OCI-LY1 (cell line): ENCODE measurements at regions not wholly inside any gene's neighbourhood (a gene's known extent, or its start where the extent isn't known, plus 50 kb on each side); places are given as distances from the start of the nearest gene placed in this dataset.

Experiments used
- EZH2 ChIP-seq: fragments of 200-600 bp; sonication (generic), shearing (Covaris generic); IDR thresholded peaks from 2 replicates; pipeline ENCODE4 v1.8.0; 2017; ENCODE audit warnings: borderline replicate concordance, mixed run types, mild to moderate bottlenecking, antibody characterized with exemption, low read length, moderate library complexity, mixed read lengths
- TF ChIP-seq, protein P1 (sequence below): fragments of 200-600 bp; sonication (generic), shearing (Covaris generic); IDR thresholded peaks from 2 replicates; pipeline ENCODE4 v1.5.1; 2017; ENCODE audit warnings: mild to moderate bottlenecking, antibody characterized with exemption, low read length, moderate library complexity, mixed read lengths

DNA sequence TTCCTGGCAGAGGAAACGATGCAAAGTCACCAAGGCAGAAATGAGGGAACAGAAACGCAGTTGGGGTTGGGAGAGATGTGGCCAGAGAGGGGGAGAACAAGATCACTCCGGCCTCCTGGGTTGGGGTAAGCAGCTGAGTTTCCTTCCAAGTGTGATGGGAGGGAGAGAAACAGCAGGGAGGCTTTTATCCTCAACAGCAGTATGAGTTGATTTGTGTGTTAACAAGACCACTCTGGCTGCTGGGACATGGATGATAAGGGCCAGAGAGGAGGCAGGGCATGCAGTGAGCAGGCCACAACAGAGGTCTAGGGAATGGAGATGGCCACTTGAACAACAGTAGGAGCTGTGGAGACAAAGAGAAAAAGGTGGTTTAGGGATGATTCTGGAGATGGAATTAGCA is 66.8 kb downstream of the GLRX5 start:
- TF ChIP-seq, protein P1, sequence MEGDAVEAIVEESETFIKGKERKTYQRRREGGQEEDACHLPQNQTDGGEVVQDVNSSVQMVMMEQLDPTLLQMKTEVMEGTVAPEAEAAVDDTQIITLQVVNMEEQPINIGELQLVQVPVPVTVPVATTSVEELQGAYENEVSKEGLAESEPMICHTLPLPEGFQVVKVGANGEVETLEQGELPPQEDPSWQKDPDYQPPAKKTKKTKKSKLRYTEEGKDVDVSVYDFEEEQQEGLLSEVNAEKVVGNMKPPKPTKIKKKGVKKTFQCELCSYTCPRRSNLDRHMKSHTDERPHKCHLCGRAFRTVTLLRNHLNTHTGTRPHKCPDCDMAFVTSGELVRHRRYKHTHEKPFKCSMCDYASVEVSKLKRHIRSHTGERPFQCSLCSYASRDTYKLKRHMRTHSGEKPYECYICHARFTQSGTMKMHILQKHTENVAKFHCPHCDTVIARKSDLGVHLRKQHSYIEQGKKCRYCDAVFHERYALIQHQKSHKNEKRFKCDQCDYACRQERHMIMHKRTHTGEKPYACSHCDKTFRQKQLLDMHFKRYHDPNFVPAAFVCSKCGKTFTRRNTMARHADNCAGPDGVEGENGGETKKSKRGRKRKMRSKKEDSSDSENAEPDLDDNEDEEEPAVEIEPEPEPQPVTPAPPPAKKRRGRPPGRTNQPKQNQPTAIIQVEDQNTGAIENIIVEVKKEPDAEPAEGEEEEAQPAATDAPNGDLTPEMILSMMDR: no peak
- no peak for TF ChIP-seq EZH2
